ENCODE measurements at regions not wholly inside any gene's neighbourhood (a gene's known extent, or its start where the extent isn't known, plus 50 kb on each side); places are given as distances from the start of the nearest gene placed in this dataset.

- no peak overlapping the region for H3K9ac ChIP-seq (ENCODE audit: insufficient read depth in 1 of 2, low read length in 2 of 2)
- no peaks in the 10 kb centered on the region for H3K27me3 ChIP-seq (ENCODE audit: control insufficient read depth in 3 of 3, insufficient read depth in 3 of 3, low read length in 2 of 3)
- WGBS, 2 donors: 86 to 88% methylated on average over 4 of the region's 4 CpGs
- H3K36me3 ChIP-seq (ENCODE audit: control insufficient read depth in 4 of 4, insufficient read depth in 4 of 4, low read length in 4 of 4): no peaks in the 10 kb centered on the region
- no peak for DNase-seq
- TF ChIP-seq CTCF (IDR thresholded peaks at IDR 0.05; ENCODE audit: control extremely low read depth, extremely low read depth): no peak
- no peak overlapping the region for H3K27ac ChIP-seq (ENCODE audit: low read depth in 1 of 2, low read length in 1 of 2)
- ATAC-seq (ENCODE audit: insufficient read depth, low FRiP score): no peak
- H3K4me3 ChIP-seq: no peak overlapping the region
- H3K4me1 ChIP-seq (ENCODE audit: control insufficient read depth in 5 of 5, insufficient read depth in 5 of 5, low read length in 5 of 5): peaks cover 0 to 32% (median 6%) of the 10 kb centered on the region in 5 donors
- no peaks in the 10 kb centered on the region for H3K9me3 ChIP-seq (ENCODE audit: control insufficient read depth in 4 of 4, insufficient read depth in 3 of 4, low read length in 3 of 4)
Measured at GRCh38 chr12:77406219-77406905, 341.0 kb upstream of the E2F7 start.

GRCh38 chr12:77402716-77403115 is 337.3 kb upstream of the E2F7 start:
- WGBS, 2 donors: 65% methylated on average over 1 of the region's 1 CpG
- Histone ChIP-seq H3K9me3 (ENCODE audit: control insufficient read depth in 4 of 4, insufficient read depth in 3 of 4, low read length in 3 of 4) (no peaks in the 10 kb centered on the region), H3K27me3 (ENCODE audit: control insufficient read depth in 3 of 3, insufficient read depth in 3 of 3, low read length in 2 of 3) (no peaks in the 10 kb centered on the region), H3K36me3 (ENCODE audit: control insufficient read depth in 4 of 4, insufficient read depth in 4 of 4, low read length in 4 of 4) (no peaks in the 10 kb centered on the region), H3K4me1 (ENCODE audit: control insufficient read depth in 5 of 5, insufficient read depth in 5 of 5, low read length in 5 of 5) (peaks cover 0 to 14% (median 0%) of the 10 kb centered on the region in 5 donors), H3K9ac (ENCODE audit: insufficient read depth in 1 of 2, low read length in 2 of 2) (no peak overlapping the region), H3K4me3 (no peak overlapping the region), H3K27ac (ENCODE audit: low read depth in 1 of 2, low read length in 1 of 2) (no peak overlapping the region)
- DNase-seq (peak; percentile 24 to 53 (median 41)), ATAC-seq (ENCODE audit: insufficient read depth, low FRiP score) (no peak)
- no peak for TF ChIP-seq CTCF (IDR thresholded peaks at IDR 0.05; ENCODE audit: control extremely low read depth, extremely low read depth)

- H3K27me3 ChIP-seq (ENCODE audit: control insufficient read depth in 3 of 3, insufficient read depth in 3 of 3, low read length in 2 of 3): no peaks in the 10 kb centered on the region
- peaks cover 0 to 14% (median 0%) of the 10 kb centered on the region in 5 donors for H3K4me1 ChIP-seq (ENCODE audit: control insufficient read depth in 5 of 5, insufficient read depth in 5 of 5, low read length in 5 of 5)
- no peak overlapping the region for H3K27ac ChIP-seq (ENCODE audit: low read depth in 1 of 2, low read length in 1 of 2)
- H3K9me3 ChIP-seq (ENCODE audit: control insufficient read depth in 4 of 4, insufficient read depth in 3 of 4, low read length in 3 of 4): no peaks in the 10 kb centered on the region
- TF ChIP-seq CTCF (IDR thresholded peaks at IDR 0.05; ENCODE audit: control extremely low read depth, extremely low read depth): no peak
- no peak overlapping the region for H3K4me3 ChIP-seq
- ATAC-seq (ENCODE audit: insufficient read depth, low FRiP score): no peak
- H3K9ac ChIP-seq (ENCODE audit: insufficient read depth in 1 of 2, low read length in 2 of 2): no peak overlapping the region
- no peak for DNase-seq
- no peaks in the 10 kb centered on the region for H3K36me3 ChIP-seq (ENCODE audit: control insufficient read depth in 4 of 4, insufficient read depth in 4 of 4, low read length in 4 of 4)
Measured at GRCh38 chr12:77401770-77402081, 336.4 kb upstream of the E2F7 start.

All from lung (tissue), 11 donors.